AG04449 (cell line): ENCODE measurements at regions not wholly inside any gene's neighbourhood (a gene's known extent, or its start where the extent isn't known, plus 50 kb on each side); places are given as distances from the start of the nearest gene placed in this dataset.

Experiments
- CTCF ChIA-PET: fragments of 350-600 bp; formaldehyde crosslinking; extraction: SDS; loops from one replicate; lab custom pipeline; 2021; ENCODE audit warnings: antibody characterized with exemption; lab: Yijun Ruan, JAX
- POLR2A ChIA-PET: fragments of 400-600, 350-600 bp; formaldehyde crosslinking; extraction: SDS; loops from one replicate; lab custom pipeline; 2020; ENCODE audit warnings: antibody characterized with exemption, inconsistent platforms; lab: Yijun Ruan, JAX
- DNase-seq: peaks from one replicate; pipeline ENCODE4 v3.0.0-alpha.2; 2010; ENCODE audit warnings: low read depth, low spot score
- H3K4me3 ChIP-seq: 2 replicates; pipeline ENCODE4 v1.5.1; 2011; ENCODE audit warnings: low read depth, mild to moderate bottlenecking, control low read depth, low read length
- TF ChIP-seq, protein P1 (sequence below): IDR thresholded peaks from one replicate; pipeline ENCODE4 v1.5.1; 2011; ENCODE audit warnings: mild to moderate bottlenecking, moderate library complexity, low read length, control low read depth, inconsistent platforms; ENCODE audit not compliant: insufficient read depth; ENCODE audit errors: missing control alignments

DNA sequence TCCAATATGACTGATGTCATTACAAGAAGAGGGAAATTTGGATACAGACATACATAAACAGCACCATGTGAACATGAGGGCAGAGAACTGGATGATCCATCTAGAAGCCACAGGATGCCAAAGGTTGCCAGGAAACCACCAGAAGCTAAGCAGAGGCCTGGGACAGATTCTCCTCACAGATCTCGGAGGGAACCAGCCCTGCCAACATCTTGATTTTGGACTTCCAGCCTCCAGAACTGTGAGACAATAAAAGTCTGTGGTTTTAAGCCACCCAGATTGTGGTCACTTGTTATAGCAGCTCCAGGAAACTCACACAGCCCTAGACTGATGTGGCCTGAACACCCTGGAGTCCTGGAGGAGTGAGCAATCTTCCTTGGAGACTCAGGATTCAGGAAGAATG, 351.6 kb downstream of the EIPR1 start:
- POLR2A ChIA-PET = no interaction called here
- no peak for DNase-seq
- no peak overlapping the region for H3K4me3 ChIP-seq
- CTCF ChIA-PET = no interaction called here
- TF ChIP-seq, protein P1, sequence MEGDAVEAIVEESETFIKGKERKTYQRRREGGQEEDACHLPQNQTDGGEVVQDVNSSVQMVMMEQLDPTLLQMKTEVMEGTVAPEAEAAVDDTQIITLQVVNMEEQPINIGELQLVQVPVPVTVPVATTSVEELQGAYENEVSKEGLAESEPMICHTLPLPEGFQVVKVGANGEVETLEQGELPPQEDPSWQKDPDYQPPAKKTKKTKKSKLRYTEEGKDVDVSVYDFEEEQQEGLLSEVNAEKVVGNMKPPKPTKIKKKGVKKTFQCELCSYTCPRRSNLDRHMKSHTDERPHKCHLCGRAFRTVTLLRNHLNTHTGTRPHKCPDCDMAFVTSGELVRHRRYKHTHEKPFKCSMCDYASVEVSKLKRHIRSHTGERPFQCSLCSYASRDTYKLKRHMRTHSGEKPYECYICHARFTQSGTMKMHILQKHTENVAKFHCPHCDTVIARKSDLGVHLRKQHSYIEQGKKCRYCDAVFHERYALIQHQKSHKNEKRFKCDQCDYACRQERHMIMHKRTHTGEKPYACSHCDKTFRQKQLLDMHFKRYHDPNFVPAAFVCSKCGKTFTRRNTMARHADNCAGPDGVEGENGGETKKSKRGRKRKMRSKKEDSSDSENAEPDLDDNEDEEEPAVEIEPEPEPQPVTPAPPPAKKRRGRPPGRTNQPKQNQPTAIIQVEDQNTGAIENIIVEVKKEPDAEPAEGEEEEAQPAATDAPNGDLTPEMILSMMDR = no peak

GRCh38 chr2:3025261-3025660, 352.4 kb downstream of the EIPR1 start:
- DNase-seq = no peak
- TF ChIP-seq, protein P1 = no peak
- ChIA-PET POLR2A (no interaction called here), CTCF (no interaction called here)
- H3K4me3 ChIP-seq = no peak overlapping the region

DNA sequence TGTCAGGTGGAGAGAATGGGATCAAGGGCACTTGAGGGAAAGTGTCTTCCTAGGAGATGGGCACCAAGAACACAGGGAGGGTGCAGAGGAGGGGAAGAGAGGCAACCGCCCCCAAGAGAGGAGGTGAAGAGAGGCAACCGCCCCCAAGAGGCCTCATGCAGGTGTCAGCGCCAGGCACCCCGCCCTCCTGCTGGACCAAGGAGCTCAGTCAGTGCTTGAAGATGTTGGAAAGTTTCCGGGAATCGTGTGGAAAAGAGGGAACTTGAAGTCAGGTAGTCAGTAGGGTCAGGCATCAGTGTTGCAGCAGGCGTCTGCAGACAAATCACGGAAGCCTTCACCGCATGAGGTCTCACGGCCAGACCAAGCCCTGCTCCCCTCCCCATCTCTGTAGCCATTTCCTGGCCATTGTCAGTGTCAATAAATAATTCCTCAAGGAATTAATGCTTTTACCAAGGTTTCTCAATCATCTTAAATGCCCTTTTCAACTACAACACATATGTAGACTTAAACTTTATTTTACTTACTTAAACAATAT, 353.1 kb downstream of the EIPR1 start:
- no peak overlapping the region for H3K4me3 ChIP-seq
- CTCF ChIA-PET = no interaction called here
- DNase-seq = no peak
- TF ChIP-seq, protein P1 = no peak
- POLR2A ChIA-PET = no interaction called here

GRCh38 chr2:3023531-3023930, 354.1 kb downstream of the EIPR1 start:
- no peak for DNase-seq
- ChIA-PET CTCF (no interaction called here), POLR2A (no interaction called here)
- H3K4me3 ChIP-seq = no peak overlapping the region
- TF ChIP-seq, protein P1 = no peak

DNA sequence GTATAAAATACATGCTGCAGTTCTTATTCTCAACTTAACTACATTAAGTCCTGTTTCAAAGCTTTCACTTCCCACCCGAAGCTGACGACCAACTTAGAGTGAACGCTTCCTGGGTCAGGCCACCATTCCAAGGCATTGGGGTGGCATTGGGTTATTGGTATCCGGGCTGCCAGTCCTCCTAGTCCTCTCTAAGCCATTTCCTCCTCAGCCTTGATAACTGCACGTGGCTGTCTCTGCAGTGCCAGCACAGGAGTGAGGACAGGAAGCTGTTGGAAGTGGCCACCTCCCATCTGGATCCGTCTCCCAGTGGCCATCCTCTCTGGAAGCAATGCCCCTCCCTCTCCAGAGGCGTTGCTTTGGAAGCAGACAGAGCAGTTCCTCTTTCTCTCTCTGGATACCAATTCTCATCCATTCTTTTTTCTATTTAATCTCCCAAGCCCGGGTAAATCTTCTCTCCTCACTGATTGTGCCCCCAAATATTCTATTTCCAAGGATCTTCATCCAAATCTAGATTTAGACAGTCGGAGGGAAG, 354.7 kb downstream of the EIPR1 start:
- H3K4me3 ChIP-seq = no peak overlapping the region
- TF ChIP-seq, protein P1 = no peak
- ChIA-PET CTCF (no interaction called here), POLR2A (no interaction called here)
- DNase-seq = no peak

- no peak for DNase-seq
- H3K4me3 ChIP-seq = no peak overlapping the region
- ChIA-PET CTCF (no interaction called here), POLR2A (no interaction called here)
- TF ChIP-seq, protein P1 = no peak
Observed at GRCh38 chr2:3021720-3022119, 355.9 kb downstream of the EIPR1 start.
